GM12892 (cell line): ENCODE measurements at regions not wholly inside any gene's neighbourhood (a gene's known extent, or its start where the extent isn't known, plus 50 kb on each side); places are given as distances from the start of the nearest gene placed in this dataset.

Experiments
- POLR2A ChIP-seq: IDR thresholded peaks from 2 replicates; pipeline ENCODE4 v1.6.1; 2011; ENCODE audit warnings: low read depth, low read length, control low read depth
- POLR2AphosphoS5 ChIP-seq: IDR thresholded peaks from 2 replicates; pipeline ENCODE4 v1.6.1; 2011; ENCODE audit warnings: low read depth, low read length, control low read depth

- TF ChIP-seq POLR2A (no peak), POLR2AphosphoS5 (no peak)
Observed at GRCh38 chr12:60317361-60317760, 721.5 kb downstream of the SLC16A7 start.
